Activated CD4-positive, alpha-beta T cell treated with anti-CD3 and anti-CD28 coated beads, Interleukin-2, amount 50 U/mL, for 24 hours (primary cell): ENCODE measurements at regions not wholly inside any gene's neighbourhood (a gene's known extent, or its start where the extent isn't known, plus 50 kb on each side); places are given as distances from the start of the nearest gene placed in this dataset.

ENCODE experiments used
- DNase-seq, 2 donors: peaks; one replicate each; pipeline ENCODE4 v3.0.0-alpha.2; 2020; ENCODE audit warnings: low read depth in 1 of 2, low spot score in 1 of 2

GRCh38 chr7:79876848-79877252, 257.8 kb upstream of the GNAI1 start:
- no peak for DNase-seq

DNA sequence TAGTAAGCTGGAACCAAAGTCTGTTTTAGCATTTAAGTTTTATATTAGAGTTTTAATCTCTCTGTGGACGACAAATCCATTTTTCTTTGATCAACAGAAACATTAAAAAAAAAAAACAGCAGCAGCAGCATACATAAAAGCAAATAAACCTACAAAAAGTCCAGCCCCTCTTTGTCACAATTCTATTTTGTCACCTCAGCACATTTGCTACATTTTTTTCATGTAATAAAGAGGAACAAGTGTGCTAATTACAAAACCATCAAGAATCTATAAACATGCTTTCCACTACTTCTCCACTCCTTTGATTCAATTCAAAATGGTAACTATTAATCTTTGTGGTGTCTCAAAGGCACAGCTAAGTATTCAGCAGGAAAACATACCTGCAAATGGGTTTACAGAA, 259.8 kb upstream of the GNAI1 start:
- DNase-seq: no peak

GRCh38 chr7:79872176-79872575, 262.5 kb upstream of the GNAI1 start:
- DNase-seq: no peak

DNA sequence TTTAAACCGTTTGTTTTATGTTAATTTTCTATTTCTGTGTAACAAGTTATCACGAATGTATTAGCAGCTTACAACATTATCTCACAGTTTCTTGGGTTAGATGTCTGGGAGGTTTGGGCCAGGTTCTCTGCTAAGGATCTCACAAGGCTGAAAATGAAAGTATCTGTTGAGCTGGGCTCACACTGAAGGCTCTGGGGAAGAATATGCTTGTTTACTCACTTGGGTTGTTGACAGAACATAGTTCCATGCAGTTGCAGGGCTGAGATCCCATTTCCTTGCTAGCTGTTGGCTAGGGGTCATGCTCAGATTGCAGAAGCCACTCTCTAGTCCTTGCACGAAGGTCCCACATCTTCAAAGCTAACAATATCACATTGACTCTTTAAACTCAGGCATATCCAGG, 266.6 kb upstream of the GNAI1 start:
- no peak for DNase-seq

DNA sequence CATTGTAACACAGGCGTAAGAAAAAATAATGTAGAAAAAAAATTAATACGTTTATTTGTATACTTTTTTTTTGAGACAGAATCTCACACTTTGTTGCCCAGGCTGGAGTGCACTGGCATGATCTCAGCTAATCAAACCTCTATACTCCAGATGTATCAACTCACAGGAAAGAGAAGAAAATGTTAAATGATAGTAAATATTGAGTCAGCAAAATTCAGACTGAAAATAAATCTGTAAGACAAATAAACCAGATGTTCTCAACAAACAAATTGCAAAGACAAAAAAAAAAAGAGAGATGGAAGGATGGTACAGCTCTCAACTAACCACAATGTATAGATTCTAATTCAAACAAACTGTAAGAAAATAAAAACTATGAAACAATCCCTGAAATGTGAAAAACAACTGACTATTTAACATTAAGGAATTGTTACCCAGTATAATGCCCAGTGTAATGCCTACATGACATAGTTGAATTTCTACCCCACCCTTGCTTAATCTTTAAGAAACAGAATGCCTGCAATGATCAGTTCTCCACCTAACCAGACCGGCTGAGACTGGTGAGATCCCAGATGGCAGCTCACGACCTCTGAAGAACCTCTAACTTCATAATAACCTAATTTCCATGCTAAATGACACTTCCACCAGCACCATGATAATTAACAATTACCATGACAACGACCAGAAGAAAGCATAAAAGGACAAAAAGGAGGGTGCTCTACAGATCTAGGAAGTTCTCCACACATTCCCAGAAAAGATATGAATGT, 272.0 kb upstream of the GNAI1 start:
- DNase-seq: no peak

DNA sequence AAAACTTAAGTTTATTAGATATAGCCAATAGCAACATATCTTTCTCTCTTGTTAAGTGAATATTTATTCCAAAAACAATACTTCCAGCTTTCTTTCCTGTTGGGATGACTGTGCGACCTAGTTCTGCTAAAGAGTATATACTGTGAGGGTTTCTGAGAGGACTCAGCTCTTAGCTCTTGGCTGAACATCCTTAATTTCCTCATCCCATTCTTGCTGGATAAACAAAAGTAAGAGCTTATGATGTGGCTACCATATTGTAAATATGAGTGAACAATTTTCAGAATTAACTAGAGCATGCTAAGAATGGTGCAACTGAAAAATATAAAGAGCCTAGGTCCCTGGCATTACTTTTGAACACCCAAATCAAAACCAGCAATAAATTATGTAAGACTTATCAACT, 279.5 kb upstream of the GNAI1 start:
- no peak for DNase-seq

GRCh38 chr7:79854621-79855020, 280.0 kb upstream of the GNAI1 start:
- no peak for DNase-seq

- no peak for DNase-seq
These were observed 296.7 kb upstream of the GNAI1 start for GRCh38 chr7:79837915-79838314.

- no peak for DNase-seq
These were observed 301.0 kb upstream of the GNAI1 start for GRCh38 chr7:79833616-79834015.

- DNase-seq: no peak
These were observed 305.8 kb upstream of the GNAI1 start for GRCh38 chr7:79828866-79829265.

GRCh38 chr7:79823246-79823951, 311.2 kb upstream of the GNAI1 start:
- DNase-seq: no peak

GRCh38 chr7:79822620-79823240, 311.9 kb upstream of the GNAI1 start:
- no peak for DNase-seq

GRCh38 chr7:79820387-79820786, 314.2 kb upstream of the GNAI1 start:
- no peak for DNase-seq

GRCh38 chr7:79810916-79811315, 323.7 kb upstream of the GNAI1 start:
- DNase-seq: no peak

GRCh38 chr7:79806161-79806734, 328.4 kb upstream of the GNAI1 start:
- no peak for DNase-seq

- DNase-seq: no peak
These were observed 337.3 kb upstream of the MAGI2 start for GRCh38 chr7:79790656-79791262.

DNA sequence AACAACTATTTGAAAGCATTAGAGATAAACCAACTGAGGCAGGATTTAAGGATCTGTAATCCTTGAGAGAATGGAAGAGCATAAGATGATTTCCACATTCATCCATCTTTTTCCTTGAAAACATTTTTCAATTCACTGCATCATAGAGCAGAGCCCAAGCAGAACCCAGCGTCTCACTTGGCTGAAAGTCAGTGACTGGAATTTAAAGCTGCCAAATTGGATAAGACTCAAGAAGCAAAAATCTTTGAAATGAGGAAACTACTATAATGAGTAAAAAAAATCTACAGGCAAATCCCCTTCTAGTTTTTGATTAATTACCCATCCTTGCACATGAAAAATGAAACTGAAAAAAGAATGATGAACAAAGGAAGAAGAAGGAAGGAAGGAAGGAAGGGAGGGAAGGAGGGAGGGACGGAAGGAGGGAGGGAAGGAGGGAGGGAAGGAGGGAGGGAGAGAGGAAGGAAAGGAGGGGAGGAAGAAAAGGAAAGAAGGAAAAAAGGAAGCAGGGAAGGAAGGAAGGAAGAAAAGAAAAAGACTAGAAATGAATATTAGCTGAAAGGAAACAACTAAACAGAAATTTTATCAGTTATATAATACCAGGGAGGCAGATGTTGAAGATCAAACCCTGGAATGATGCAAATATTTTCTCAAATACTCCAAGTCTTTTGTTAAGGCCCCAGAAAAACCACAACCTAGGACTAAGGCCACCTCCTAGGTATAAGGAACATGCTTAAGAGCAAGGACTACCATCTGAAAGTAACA, 336.3 kb upstream of the MAGI2 start:
- no peak for DNase-seq

- no peak for DNase-seq
These were observed 334.2 kb upstream of the MAGI2 start for GRCh38 chr7:79787623-79788022.

- DNase-seq: no peak
These were observed 333.6 kb upstream of the MAGI2 start for GRCh38 chr7:79787096-79787495.

GRCh38 chr7:79786187-79786586, 332.7 kb upstream of the MAGI2 start:
- no peak for DNase-seq

- DNase-seq: no peak
These were observed 332.1 kb upstream of the MAGI2 start for GRCh38 chr7:79785556-79785955.
